OCI-LY7 (cell line): ENCODE measurements at regions not wholly inside any gene's neighbourhood (a gene's known extent, or its start where the extent isn't known, plus 50 kb on each side); places are given as distances from the start of the nearest gene placed in this dataset.

Experiments used
- BruUV-seq: library from RNA; stranded (reverse); fragments of 400-500 nt; replicated peaks from 2 replicates; lab custom pipeline; 2021; lab: Mats Ljungman, UMichigan
- CTCF ChIA-PET: fragments of 300-600 bp; sonication (Branson Sonifier 250); formaldehyde crosslinking; loops from one replicate; lab custom pipeline; 2022; ENCODE audit warnings: antibody characterized with exemption; ENCODE audit not compliant: unreplicated experiment; lab: Charles Lee
- POLR2A ChIA-PET: fragments of 300-600 bp; sonication (Branson Sonifier 250); formaldehyde crosslinking; loops from one replicate; lab custom pipeline; 2022; ENCODE audit warnings: antibody characterized with exemption; lab: Charles Lee
- DNase-seq: peaks from one replicate; pipeline ENCODE4 v3.0.0-alpha.2; 2015; ENCODE audit warnings: low spot score
- H2AFZ ChIP-seq: fragments of 200-600 bp; sonication (generic), shearing (Covaris generic); 2 replicates; pipeline ENCODE4 v1.6.1; 2014; ENCODE audit warnings: mild to moderate bottlenecking, antibody characterized with exemption, low read length, moderate library complexity
- H3K27ac ChIP-seq: fragments of 200-600 bp; sonication (generic); 2 replicates; pipeline ENCODE4 v1.5.1; 2014; ENCODE audit warnings: mixed run types, low read depth, mild to moderate bottlenecking, moderate library complexity, low read length, inconsistent platforms; ENCODE audit not compliant: poor library complexity, severe bottlenecking
- H3K36me3 ChIP-seq: fragments of 200-600 bp; sonication (generic); 2 replicates; pipeline ENCODE4 v1.6.1; 2014; ENCODE audit warnings: mild to moderate bottlenecking, antibody characterized with exemption, low read length, moderate library complexity, mixed read lengths; ENCODE audit not compliant: insufficient read depth
- H3K4me1 ChIP-seq: fragments of 200-600 bp; sonication (generic); 2 replicates; pipeline ENCODE4 v1.5.1; 2014; ENCODE audit warnings: mild to moderate bottlenecking, low read length; ENCODE audit not compliant: insufficient read depth, poor library complexity, severe bottlenecking
- H3K4me2 ChIP-seq: fragments of 200-600 bp; sonication (generic); 2 replicates; pipeline ENCODE4 v1.6.1; 2014; ENCODE audit warnings: mild to moderate bottlenecking, low read length
- H3K4me3 ChIP-seq: fragments of 200-600 bp; sonication (generic); 2 replicates; pipeline ENCODE4 v1.5.1; 2014; ENCODE audit warnings: mild to moderate bottlenecking, low read depth, low read length; ENCODE audit not compliant: poor library complexity, severe bottlenecking
- H3K79me2 ChIP-seq: fragments of 200-600 bp; sonication (generic); 2 replicates; pipeline ENCODE4 v1.6.1; 2016; ENCODE audit warnings: low read depth, mild to moderate bottlenecking, low read length, moderate library complexity, mixed read lengths; ENCODE audit not compliant: insufficient read depth
- H3K9me2 ChIP-seq: fragments of 200-600 bp; sonication (generic); 2 replicates; pipeline ENCODE4 v1.6.1; 2016; ENCODE audit warnings: mild to moderate bottlenecking, low read length, mixed read lengths; ENCODE audit not compliant: insufficient read depth
- H3K9me3 ChIP-seq: fragments of 200-600 bp; sonication (generic); 2 replicates; pipeline ENCODE4 v1.6.1; 2014; ENCODE audit warnings: mild to moderate bottlenecking, mixed run types, low read length, mixed read lengths
- H4K20me1 ChIP-seq: fragments of 200-600 bp; sonication (generic); 2 replicates; pipeline ENCODE4 v1.6.1; 2014; ENCODE audit warnings: mild to moderate bottlenecking, antibody characterized with exemption, low read length, moderate library complexity, mixed read lengths; ENCODE audit not compliant: insufficient read depth
- EZH2phosphoT487 ChIP-seq: fragments of 200-600 bp; sonication (generic); IDR thresholded peaks from 2 replicates; pipeline ENCODE4 v1.6.1; 2018; ENCODE audit warnings: low read depth, borderline replicate concordance, mild to moderate bottlenecking, mixed run types, antibody characterized with exemption, low read length, moderate library complexity, mixed read lengths
- intact Hi-C: fragments of 100-400 bp; cut with micrococcal nuclease; formaldehyde crosslinking; loops from one replicate; pipeline ENCODE4 v1.10.0; 2022; ENCODE audit not compliant: unreplicated experiment
- TF ChIP-seq, protein P1 (sequence below): fragments of 200-600 bp; sonication (generic); conservative IDR thresholded peaks from 2 replicates; pipeline ENCODE4 v1.5.1; 2014; ENCODE audit warnings: mild to moderate bottlenecking, antibody characterized with exemption, low read length, moderate library complexity, mixed read lengths

DNA sequence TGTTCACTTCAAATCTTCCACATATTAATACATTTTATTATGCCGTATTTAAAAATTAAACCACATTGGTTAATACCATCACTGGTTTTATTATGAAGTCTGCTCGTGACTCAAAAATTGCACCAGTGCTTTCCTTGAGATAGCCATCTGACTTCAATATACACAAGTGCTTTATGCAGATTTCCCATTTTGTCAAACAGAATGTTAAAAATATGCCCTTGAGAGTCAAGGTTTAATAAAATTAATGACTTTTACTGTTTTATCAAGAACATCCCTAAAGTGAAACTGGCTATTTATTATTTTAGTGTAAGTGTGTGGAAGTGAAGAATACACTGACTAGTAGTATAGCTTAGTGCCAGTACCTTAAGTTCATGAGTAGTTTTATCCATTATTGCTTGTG is 139.3 kb upstream of the SOX2 start:
- BruUV-seq: no TSS peak
- ChIA-PET CTCF (no interaction called here), POLR2A (no interaction called here)
- no peaks in the 10 kb centered on the region for H3K4me1 ChIP-seq
- no peak for TF ChIP-seq EZH2phosphoT487
- TF ChIP-seq, protein P1, sequence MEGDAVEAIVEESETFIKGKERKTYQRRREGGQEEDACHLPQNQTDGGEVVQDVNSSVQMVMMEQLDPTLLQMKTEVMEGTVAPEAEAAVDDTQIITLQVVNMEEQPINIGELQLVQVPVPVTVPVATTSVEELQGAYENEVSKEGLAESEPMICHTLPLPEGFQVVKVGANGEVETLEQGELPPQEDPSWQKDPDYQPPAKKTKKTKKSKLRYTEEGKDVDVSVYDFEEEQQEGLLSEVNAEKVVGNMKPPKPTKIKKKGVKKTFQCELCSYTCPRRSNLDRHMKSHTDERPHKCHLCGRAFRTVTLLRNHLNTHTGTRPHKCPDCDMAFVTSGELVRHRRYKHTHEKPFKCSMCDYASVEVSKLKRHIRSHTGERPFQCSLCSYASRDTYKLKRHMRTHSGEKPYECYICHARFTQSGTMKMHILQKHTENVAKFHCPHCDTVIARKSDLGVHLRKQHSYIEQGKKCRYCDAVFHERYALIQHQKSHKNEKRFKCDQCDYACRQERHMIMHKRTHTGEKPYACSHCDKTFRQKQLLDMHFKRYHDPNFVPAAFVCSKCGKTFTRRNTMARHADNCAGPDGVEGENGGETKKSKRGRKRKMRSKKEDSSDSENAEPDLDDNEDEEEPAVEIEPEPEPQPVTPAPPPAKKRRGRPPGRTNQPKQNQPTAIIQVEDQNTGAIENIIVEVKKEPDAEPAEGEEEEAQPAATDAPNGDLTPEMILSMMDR: no peak
- no peaks in the 10 kb centered on the region for H3K36me3 ChIP-seq
- no peaks in the 10 kb centered on the region for H4K20me1 ChIP-seq
- H3K4me2 ChIP-seq: no peak overlapping the region
- intact Hi-C loops: no loop called here
- no peak overlapping the region for H3K27ac ChIP-seq
- no peak for DNase-seq
- no peaks in the 10 kb centered on the region for H3K9me3 ChIP-seq
- no peak overlapping the region for H2AFZ ChIP-seq
- H3K4me3 ChIP-seq: no peak overlapping the region
- H3K79me2 ChIP-seq: no peaks in the 10 kb centered on the region
- H3K9me2 ChIP-seq: no peaks in the 10 kb centered on the region

DNA sequence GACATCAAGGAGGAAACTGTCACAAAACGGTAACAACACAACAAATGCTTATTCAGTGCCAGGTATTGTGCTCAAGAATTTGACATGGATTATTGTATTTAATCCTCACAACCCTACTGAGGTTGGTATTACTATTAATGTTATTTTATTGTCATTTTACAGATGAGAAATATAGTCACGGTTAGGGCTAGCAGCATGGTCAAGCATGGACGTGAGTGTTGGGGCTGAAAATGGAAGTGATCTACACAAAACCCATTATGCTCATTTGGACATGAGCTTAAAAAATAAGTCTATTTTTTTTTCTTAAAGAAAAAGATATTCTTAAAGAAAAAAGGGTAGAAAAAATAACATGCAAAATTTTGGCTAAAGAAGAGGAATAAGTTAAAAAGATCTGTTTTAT is 141.3 kb upstream of the SOX2 start:
- no peaks in the 10 kb centered on the region for H3K79me2 ChIP-seq
- no peaks in the 10 kb centered on the region for H3K4me1 ChIP-seq
- no peak for DNase-seq
- H3K4me2 ChIP-seq: no peak overlapping the region
- no peak for TF ChIP-seq EZH2phosphoT487
- TF ChIP-seq, protein P1: no peak
- no peak overlapping the region for H3K4me3 ChIP-seq
- CTCF ChIA-PET: no interaction called here
- H3K36me3 ChIP-seq: no peaks in the 10 kb centered on the region
- no peak overlapping the region for H2AFZ ChIP-seq
- no peaks in the 10 kb centered on the region for H3K9me3 ChIP-seq
- H3K9me2 ChIP-seq: no peaks in the 10 kb centered on the region
- H4K20me1 ChIP-seq: no peaks in the 10 kb centered on the region
- BruUV-seq: no TSS peak
- H3K27ac ChIP-seq: no peak overlapping the region
- POLR2A ChIA-PET: no interaction called here
- intact Hi-C loops: no loop called here

DNA sequence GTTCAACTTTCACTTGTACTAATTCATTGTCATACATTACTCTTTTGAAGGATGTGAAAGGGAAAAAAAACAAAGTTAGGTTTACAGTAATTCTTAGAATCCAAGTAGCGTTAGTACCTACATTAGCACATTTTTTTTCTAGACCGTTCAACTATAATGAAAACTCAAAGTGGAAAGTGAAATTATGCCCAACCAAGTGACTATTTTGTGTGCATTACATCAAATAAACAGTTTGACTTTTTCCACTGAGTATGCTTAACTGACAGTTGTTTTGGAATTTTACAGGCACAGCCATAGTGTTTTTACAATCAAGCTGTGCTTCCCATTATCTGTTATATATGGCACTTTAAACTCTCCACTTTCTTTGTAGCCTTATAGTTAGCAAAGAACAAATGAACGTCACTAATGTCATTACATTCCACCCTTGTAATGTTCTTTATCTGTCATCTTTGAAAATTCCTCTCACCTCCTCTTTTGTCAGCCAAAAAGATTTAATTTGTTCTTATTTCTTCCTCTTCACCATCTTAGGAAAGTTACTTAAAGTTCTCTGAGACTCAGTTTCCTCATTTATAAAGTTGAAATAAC is 142.3 kb upstream of the SOX2 start:
- POLR2A ChIA-PET: interaction anchor here (0.5 to 0.7 kb wide), 2 partner anchors 52 to 67 kb away, joined by 3 to 4 read pairs; no protein-coding TSS in a partner anchor
- DNase-seq: no peak
- H4K20me1 ChIP-seq: no peaks in the 10 kb centered on the region
- no peak overlapping the region for H3K27ac ChIP-seq
- CTCF ChIA-PET: no interaction called here
- H2AFZ ChIP-seq: no peak overlapping the region
- H3K9me3 ChIP-seq: no peaks in the 10 kb centered on the region
- intact Hi-C loops: no loop called here
- no peaks in the 10 kb centered on the region for H3K36me3 ChIP-seq
- no peaks in the 10 kb centered on the region for H3K4me1 ChIP-seq
- no TSS peak for BruUV-seq
- no peaks in the 10 kb centered on the region for H3K9me2 ChIP-seq
- H3K4me3 ChIP-seq: no peak overlapping the region
- TF ChIP-seq, protein P1: no peak
- TF ChIP-seq EZH2phosphoT487: no peak
- H3K4me2 ChIP-seq: no peak overlapping the region
- H3K79me2 ChIP-seq: no peaks in the 10 kb centered on the region
